SK-N-SH treated with all-trans-retinoic acid at 6 μM for 48 hours (cell line): ENCODE measurements at regions not wholly inside any gene's neighbourhood (a gene's known extent, or its start where the extent isn't known, plus 50 kb on each side); places are given as distances from the start of the nearest gene placed in this dataset.

Source experiments
- ATAC-seq: fragments of 200-7000 bp; cut with Tn5 transposase; 3 replicates; pipeline ENCODE4 v1.9.1; 2020; ENCODE audit warnings: mild to moderate bottlenecking, moderate library complexity
- ARNTL ChIP-seq: fragments of 450-650 bp; formaldehyde crosslinking; IDR thresholded peaks from 2 replicates; pipeline ENCODE4 v1.5.0; 2020; ENCODE audit warnings: low read depth, mild to moderate bottlenecking, moderate library complexity, borderline replicate concordance
- BACH2 ChIP-seq: fragments of 250-450 bp; sonication (Bioruptor Pico); IDR thresholded peaks from 2 replicates; pipeline ENCODE4 v1.9.0; 2021; ENCODE audit warnings: mild to moderate bottlenecking, borderline replicate concordance
- CREB5 ChIP-seq: fragments of 250-450 bp; sonication (Bioruptor Pico); IDR thresholded peaks from 2 replicates; pipeline ENCODE4 v1.5.1; 2020; ENCODE audit warnings: low read depth, mild to moderate bottlenecking, moderate library complexity
- CSDC2 ChIP-seq: fragments of 250-450 bp; sonication (Bioruptor Pico); IDR thresholded peaks from 2 replicates; pipeline ENCODE4 v1.5.0; 2020; ENCODE audit warnings: mild to moderate bottlenecking, moderate library complexity
- ESRRG ChIP-seq: fragments of 250-450 bp; sonication (Bioruptor Pico); IDR thresholded peaks from 2 replicates; pipeline ENCODE4 v1.6.1; 2021; ENCODE audit warnings: mild to moderate bottlenecking
- GLIS3 ChIP-seq: fragments of 250-450 bp; sonication (Bioruptor Pico); IDR thresholded peaks from 2 replicates; pipeline ENCODE4 v1.5.0; 2020; ENCODE audit warnings: mild to moderate bottlenecking, moderate library complexity
- OSR1 ChIP-seq: fragments of 250-450 bp; sonication (Bioruptor Pico); IDR thresholded peaks from 2 replicates; pipeline ENCODE4 v1.8.0; 2022; ENCODE audit warnings: moderate library complexity, mild to moderate bottlenecking, inconsistent platforms
- PATZ1 ChIP-seq: fragments of 250-450 bp; sonication (Bioruptor Pico); IDR thresholded peaks from 2 replicates; pipeline ENCODE4 v1.8.0; 2020; ENCODE audit warnings: mild to moderate bottlenecking, moderate library complexity, borderline replicate concordance
- PPARA ChIP-seq: fragments of 250-450 bp; sonication (Bioruptor Pico); IDR thresholded peaks from 2 replicates; pipeline ENCODE4 v1.5.0; 2020; ENCODE audit warnings: mild to moderate bottlenecking, borderline replicate concordance
- RARB ChIP-seq: fragments of 250-450 bp; sonication (Bioruptor Pico); IDR thresholded peaks from 2 replicates; pipeline ENCODE4 v1.8.0; 2021; ENCODE audit warnings: mild to moderate bottlenecking, moderate library complexity
- SNAI2 ChIP-seq: fragments of 250-450 bp; sonication (Bioruptor Pico); IDR thresholded peaks from 2 replicates; pipeline ENCODE4 v1.5.0; 2020; ENCODE audit warnings: mild to moderate bottlenecking, moderate library complexity
- TCF4 ChIP-seq: fragments of 250-450 bp; sonication (Bioruptor Pico); IDR thresholded peaks from 2 replicates; pipeline ENCODE4 v1.8.0; 2021; ENCODE audit warnings: mild to moderate bottlenecking, moderate library complexity, borderline replicate concordance
- ZFP3 ChIP-seq: fragments of 250-450 bp; sonication (Bioruptor Pico); IDR thresholded peaks from 2 replicates; pipeline ENCODE4 v1.5.0; 2020; ENCODE audit warnings: mild to moderate bottlenecking, moderate library complexity
- ZFP30 ChIP-seq: fragments of 450-650 bp; formaldehyde crosslinking; IDR thresholded peaks from 2 replicates; pipeline ENCODE4 v1.5.0; 2022; ENCODE audit warnings: mild to moderate bottlenecking, moderate library complexity
- ZNF565 ChIP-seq: fragments of 450-650 bp; formaldehyde crosslinking; conservative IDR thresholded peaks from 2 replicates; pipeline ENCODE4 v1.5.0; 2020; ENCODE audit warnings: low read depth, mild to moderate bottlenecking, moderate library complexity
- ZNF70 ChIP-seq: fragments of 450-650 bp; formaldehyde crosslinking; IDR thresholded peaks from 2 replicates; pipeline ENCODE4 v1.5.0; 2020; ENCODE audit warnings: mild to moderate bottlenecking, moderate library complexity
- ZNF8 ChIP-seq: fragments of 450-650 bp; formaldehyde crosslinking; IDR thresholded peaks from 2 replicates; pipeline ENCODE4 v1.5.0; 2020; ENCODE audit warnings: mild to moderate bottlenecking, moderate library complexity
- TF ChIP-seq, protein P1 (sequence below): fragments of 250-450 bp; sonication (Bioruptor Pico); IDR thresholded peaks from 2 replicates; pipeline ENCODE4 v1.8.0; 2021; ENCODE audit warnings: low read depth, mild to moderate bottlenecking, moderate library complexity, borderline replicate concordance
- TF ChIP-seq, protein P2 (sequence below): fragments of 250-450 bp; sonication (Bioruptor Pico); IDR thresholded peaks from 2 replicates; pipeline ENCODE4 v1.5.1; 2021; ENCODE audit warnings: mild to moderate bottlenecking, moderate library complexity
- TF ChIP-seq, protein P3 (sequence below): fragments of 250-450 bp; sonication (Bioruptor Pico); IDR thresholded peaks from 2 replicates; pipeline ENCODE4 v1.5.0; 2020; ENCODE audit warnings: mild to moderate bottlenecking, moderate library complexity

GRCh38 chr9:23172979-23173637 is 652.9 kb downstream of the ELAVL2 start:
- no peak for ATAC-seq
- TF ChIP-seq ZFP30 (no peak), GLIS3 (no peak), ARNTL (CRISPR knock-in tag) (no peak), OSR1 (CRISPR knock-in tag) (no peak), PATZ1 (no peak), ZNF8 (CRISPR knock-in tag) (no peak), ZFP3 (CRISPR knock-in tag) (no peak)

GRCh38 chr9:23194281-23194680 is 631.8 kb downstream of the ELAVL2 start:
- ATAC-seq = no peak
- no peak for TF ChIP-seq ESRRG (CRISPR knock-in tag)
- no peak for TF ChIP-seq CREB5 (CRISPR knock-in tag)
- TF ChIP-seq, protein P1, sequence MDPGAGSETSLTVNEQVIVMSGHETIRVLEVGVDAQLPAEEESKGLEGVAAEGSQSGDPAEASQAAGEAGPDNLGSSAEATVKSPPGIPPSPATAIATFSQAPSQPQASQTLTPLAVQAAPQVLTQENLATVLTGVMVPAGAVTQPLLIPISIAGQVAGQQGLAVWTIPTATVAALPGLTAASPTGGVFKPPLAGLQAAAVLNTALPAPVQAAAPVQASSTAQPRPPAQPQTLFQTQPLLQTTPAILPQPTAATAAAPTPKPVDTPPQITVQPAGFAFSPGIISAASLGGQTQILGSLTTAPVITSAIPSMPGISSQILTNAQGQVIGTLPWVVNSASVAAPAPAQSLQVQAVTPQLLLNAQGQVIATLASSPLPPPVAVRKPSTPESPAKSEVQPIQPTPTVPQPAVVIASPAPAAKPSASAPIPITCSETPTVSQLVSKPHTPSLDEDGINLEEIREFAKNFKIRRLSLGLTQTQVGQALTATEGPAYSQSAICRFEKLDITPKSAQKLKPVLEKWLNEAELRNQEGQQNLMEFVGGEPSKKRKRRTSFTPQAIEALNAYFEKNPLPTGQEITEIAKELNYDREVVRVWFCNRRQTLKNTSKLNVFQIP (CRISPR knock-in tag) = no peak
- TF ChIP-seq OSR1 (CRISPR knock-in tag) = no peak
- TF ChIP-seq RARB = no peak
- TF ChIP-seq, protein P2, sequence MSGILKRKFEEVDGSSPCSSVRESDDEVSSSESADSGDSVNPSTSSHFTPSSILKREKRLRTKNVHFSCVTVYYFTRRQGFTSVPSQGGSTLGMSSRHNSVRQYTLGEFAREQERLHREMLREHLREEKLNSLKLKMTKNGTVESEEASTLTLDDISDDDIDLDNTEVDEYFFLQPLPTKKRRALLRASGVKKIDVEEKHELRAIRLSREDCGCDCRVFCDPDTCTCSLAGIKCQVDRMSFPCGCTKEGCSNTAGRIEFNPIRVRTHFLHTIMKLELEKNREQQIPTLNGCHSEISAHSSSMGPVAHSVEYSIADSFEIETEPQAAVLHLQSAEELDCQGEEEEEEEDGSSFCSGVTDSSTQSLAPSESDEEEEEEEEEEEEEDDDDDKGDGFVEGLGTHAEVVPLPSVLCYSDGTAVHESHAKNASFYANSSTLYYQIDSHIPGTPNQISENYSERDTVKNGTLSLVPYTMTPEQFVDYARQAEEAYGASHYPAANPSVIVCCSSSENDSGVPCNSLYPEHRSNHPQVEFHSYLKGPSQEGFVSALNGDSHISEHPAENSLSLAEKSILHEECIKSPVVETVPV (CRISPR knock-in tag) = no peak
- no peak for TF ChIP-seq BACH2 (CRISPR knock-in tag)
- no peak for TF ChIP-seq PPARA
- no peak for TF ChIP-seq ARNTL (CRISPR knock-in tag)
- TF ChIP-seq CSDC2 (CRISPR knock-in tag) = no peak
- TF ChIP-seq ZNF70 (CRISPR knock-in tag) = no peak
- TF ChIP-seq SNAI2 = no peak
- TF ChIP-seq, all 23 proteins: peak for 0

GRCh38 chr9:23215688-23216087 is 610.4 kb downstream of the ELAVL2 start:
- no peak for TF ChIP-seq PATZ1
- no peak for TF ChIP-seq ZNF565
- TF ChIP-seq CREB5 (CRISPR knock-in tag) = no peak
- ATAC-seq = no peak

DNA sequence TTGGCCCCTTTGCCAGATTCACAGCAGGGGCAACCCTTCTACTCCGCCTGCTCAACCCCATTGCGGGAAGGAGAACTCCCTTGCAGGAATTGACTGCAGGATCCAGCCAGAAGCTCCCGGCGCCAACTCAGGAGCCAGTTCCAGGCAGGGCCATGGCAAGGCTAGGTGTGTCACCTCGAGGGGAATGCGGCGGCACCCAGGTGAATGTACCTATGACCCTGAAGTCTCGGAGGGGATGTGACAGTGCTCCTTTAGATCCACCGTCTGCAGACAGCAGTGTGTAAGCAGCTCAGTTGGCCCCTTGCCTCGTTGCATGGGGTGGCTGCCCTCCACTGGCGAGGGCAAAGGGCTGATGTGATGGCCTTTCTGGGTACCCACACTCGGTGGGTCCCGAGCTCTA is 606.6 kb downstream of the ELAVL2 start:
- ATAC-seq = no peak
- TF ChIP-seq ZFP3 (CRISPR knock-in tag) = no peak
- TF ChIP-seq, protein P1 (CRISPR knock-in tag) = no peak
- no peak for TF ChIP-seq TCF4 (CRISPR knock-in tag)
- TF ChIP-seq RARB = no peak
- TF ChIP-seq, protein P3, sequence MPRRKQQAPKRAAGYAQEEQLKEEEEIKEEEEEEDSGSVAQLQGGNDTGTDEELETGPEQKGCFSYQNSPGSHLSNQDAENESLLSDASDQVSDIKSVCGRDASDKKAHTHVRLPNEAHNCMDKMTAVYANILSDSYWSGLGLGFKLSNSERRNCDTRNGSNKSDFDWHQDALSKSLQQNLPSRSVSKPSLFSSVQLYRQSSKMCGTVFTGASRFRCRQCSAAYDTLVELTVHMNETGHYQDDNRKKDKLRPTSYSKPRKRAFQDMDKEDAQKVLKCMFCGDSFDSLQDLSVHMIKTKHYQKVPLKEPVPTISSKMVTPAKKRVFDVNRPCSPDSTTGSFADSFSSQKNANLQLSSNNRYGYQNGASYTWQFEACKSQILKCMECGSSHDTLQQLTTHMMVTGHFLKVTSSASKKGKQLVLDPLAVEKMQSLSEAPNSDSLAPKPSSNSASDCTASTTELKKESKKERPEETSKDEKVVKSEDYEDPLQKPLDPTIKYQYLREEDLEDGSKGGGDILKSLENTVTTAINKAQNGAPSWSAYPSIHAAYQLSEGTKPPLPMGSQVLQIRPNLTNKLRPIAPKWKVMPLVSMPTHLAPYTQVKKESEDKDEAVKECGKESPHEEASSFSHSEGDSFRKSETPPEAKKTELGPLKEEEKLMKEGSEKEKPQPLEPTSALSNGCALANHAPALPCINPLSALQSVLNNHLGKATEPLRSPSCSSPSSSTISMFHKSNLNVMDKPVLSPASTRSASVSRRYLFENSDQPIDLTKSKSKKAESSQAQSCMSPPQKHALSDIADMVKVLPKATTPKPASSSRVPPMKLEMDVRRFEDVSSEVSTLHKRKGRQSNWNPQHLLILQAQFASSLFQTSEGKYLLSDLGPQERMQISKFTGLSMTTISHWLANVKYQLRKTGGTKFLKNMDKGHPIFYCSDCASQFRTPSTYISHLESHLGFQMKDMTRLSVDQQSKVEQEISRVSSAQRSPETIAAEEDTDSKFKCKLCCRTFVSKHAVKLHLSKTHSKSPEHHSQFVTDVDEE (CRISPR knock-in tag) = no peak
- no peak for TF ChIP-seq ZFP30
- TF ChIP-seq ZNF565 = no peak
- TF ChIP-seq GLIS3 = no peak
